A549 (cell line): ENCODE measurements at regions not wholly inside any gene's neighbourhood (a gene's known extent, or its start where the extent isn't known, plus 50 kb on each side); places are given as distances from the start of the nearest gene placed in this dataset.

Experiments
- ATAC-seq, 2 experiments: fragments of 200-7000 bp in 1 of 2; fragments of >200 bp in 1 of 2; cut with Nextera tagmentation in 1 of 2; cut with Tn5 transposase in 1 of 2; 3 replicates each; pipeline versions ENCODE4 v1.8.0 to v1.9.1; 2018 to 2020; ENCODE audit warnings: mild to moderate bottlenecking in 1 of 2, moderate library complexity in 1 of 2
- CTCF ChIA-PET: fragments of 300-600 bp; sonication (Branson Sonifier 250); formaldehyde crosslinking; extraction: SDS; loops from one replicate; lab custom pipeline; 2021; ENCODE audit warnings: antibody characterized with exemption, inconsistent platforms; lab: Yijun Ruan, JAX
- POLR2A ChIA-PET: fragments of 350-600 bp; formaldehyde crosslinking; extraction: SDS; loops from one replicate; lab custom pipeline; 2021; ENCODE audit warnings: antibody characterized with exemption, inconsistent platforms; lab: Yijun Ruan, JAX
- DNase-seq, 2 experiments: peaks; one replicate each; pipeline versions ENCODE4 v3.0.0 to v3.0.0-alpha.2; 2011 to 2016; ENCODE audit warnings: low read depth in 1 of 2, low spot score in 1 of 2
- FAIRE-seq: peaks from 2 replicates; lab custom pipeline; 2011; peaks lifted over from hg19 to GRCh38; lab: Jason Lieb, UNC
- H3K27ac ChIP-seq, 2 experiments: fragments of >200 bp; sonication (Bioruptor Twin); formaldehyde crosslinking; 3 replicates each; pipeline ENCODE4 v1.5.1; 2016 to 2017
- H3K4me1 ChIP-seq: fragments of >200 bp; sonication (Bioruptor Twin); formaldehyde crosslinking; 3 replicates; pipeline ENCODE4 v1.6.1; 2016
- H3K4me2 ChIP-seq: fragments of >200 bp; sonication (Bioruptor Twin); formaldehyde crosslinking; 3 replicates; pipeline ENCODE4 v1.6.1; 2016
- H3K4me3 ChIP-seq: fragments of >200 bp; sonication (Bioruptor Twin); formaldehyde crosslinking; 3 replicates; pipeline ENCODE4 v1.5.1; 2016
- H3K9me3 ChIP-seq: fragments of >200 bp; sonication (Bioruptor Twin); formaldehyde crosslinking; 3 replicates; pipeline ENCODE4 v1.6.1; 2016
- CEBPB ChIP-seq, 2 experiments: fragments of >200 bp in 1 of 2; sonication (Bioruptor Twin) in 1 of 2; formaldehyde crosslinking in 1 of 2; IDR thresholded peaks; 2 replicates each; pipeline ENCODE4 v1.6.1; 2012 to 2016
- CHD2 ChIP-seq: fragments of 150-350 bp; IDR thresholded peaks from 2 replicates; pipeline ENCODE4 v1.6.1; 2014; ENCODE audit warnings: low read length; ENCODE audit not compliant: partially characterized antibody
- E2F6 ChIP-seq: IDR thresholded peaks from 2 replicates; pipeline ENCODE4 v1.6.1; 2012; ENCODE audit warnings: low read depth, borderline replicate concordance
- EP300 ChIP-seq, 2 experiments: fragments of >200 bp; sonication (Bioruptor Twin); formaldehyde crosslinking; IDR thresholded peaks; 2 replicates in 1 of 2; 3 replicates in 1 of 2; pipeline ENCODE4 v1.6.1; 2016 to 2017
- FOSB ChIP-seq: fragments of 250-450 bp; sonication (Bioruptor Pico); IDR thresholded peaks from 2 replicates; pipeline ENCODE4 v1.5.0; 2020; ENCODE audit warnings: mild to moderate bottlenecking, moderate library complexity
- HDAC2 ChIP-seq: fragments of 200-600 bp; sonication (generic); IDR thresholded peaks from 2 replicates; pipeline ENCODE4 v1.6.1; 2016
- HES2 ChIP-seq: fragments of >200 bp; sonication (Bioruptor Twin); formaldehyde crosslinking; IDR thresholded peaks from 2 replicates; pipeline ENCODE4 v1.6.1; 2016
- JUNB ChIP-seq: fragments of >200 bp; sonication (Bioruptor Twin); formaldehyde crosslinking; IDR thresholded peaks from 2 replicates; pipeline ENCODE4 v1.6.1; 2016
- NR3C1 ChIP-seq: fragments of >200 bp; sonication (Bioruptor Twin); formaldehyde crosslinking; IDR thresholded peaks from 3 replicates; pipeline ENCODE4 v1.6.1; 2017
- PHF8 ChIP-seq: fragments of 200-600 bp; sonication (generic); IDR thresholded peaks from 2 replicates; pipeline ENCODE4 v1.6.1; 2016; ENCODE audit warnings: low read depth, mild to moderate bottlenecking, antibody characterized with exemption, moderate library complexity, borderline replicate concordance
- RNF2 ChIP-seq: fragments of 200-600 bp; sonication (generic); IDR thresholded peaks from 2 replicates; pipeline ENCODE4 v1.6.1; 2016; ENCODE audit warnings: low read depth, mild to moderate bottlenecking, antibody characterized with exemption, moderate library complexity, borderline replicate concordance
- SMC3 ChIP-seq: fragments of >200 bp; sonication (Bioruptor Twin); formaldehyde crosslinking; IDR thresholded peaks from 3 replicates; pipeline ENCODE4 v1.6.1; 2018; ENCODE audit warnings: inconsistent platforms
- TP53 ChIP-seq: fragments of 250-450 bp; sonication (Bioruptor Pico); IDR thresholded peaks from 2 replicates; pipeline ENCODE4 v1.5.0; 2021; ENCODE audit warnings: mild to moderate bottlenecking, moderate library complexity
- WGBS: methylation state at CpG from one replicate; pipeline ENCODE4 v1.1.6; 2017; ENCODE audit errors: missing lambda C conversion rate; 5-methylcytosine and 5-hydroxymethylcytosine counted together
- TF ChIP-seq, protein P1 (sequence below): IDR thresholded peaks from 2 replicates; pipeline ENCODE4 v1.6.1; 2012

GRCh38 chr1:81126989-81127581 is 673.6 kb upstream of the ADGRL2 start:
- no peak for ATAC-seq
- WGBS = 27% methylated on average over 3 of the region's 3 CpGs
- H3K4me3 ChIP-seq = no peak overlapping the region
- H3K27ac ChIP-seq = no peak overlapping the region
- H3K9me3 ChIP-seq = no peaks in the 10 kb centered on the region
- H3K4me2 ChIP-seq = no peak overlapping the region
- POLR2A ChIA-PET = no interaction called here
- no peak for FAIRE-seq
- no peaks in the 10 kb centered on the region for H3K4me1 ChIP-seq
- CTCF ChIA-PET = no interaction called here
- TF ChIP-seq RNF2 (no peak), CHD2 (no peak), PHF8 (no peak), E2F6 (no peak), CEBPB (IDR thresholded peaks at IDR 0.05) (no peak), HES2 (no peak), JUNB (no peak), SMC3 (no peak)
- TF ChIP-seq, protein P1, sequence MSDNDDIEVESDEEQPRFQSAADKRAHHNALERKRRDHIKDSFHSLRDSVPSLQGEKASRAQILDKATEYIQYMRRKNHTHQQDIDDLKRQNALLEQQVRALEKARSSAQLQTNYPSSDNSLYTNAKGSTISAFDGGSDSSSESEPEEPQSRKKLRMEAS = no peak
- DNase-seq = no peak

DNA sequence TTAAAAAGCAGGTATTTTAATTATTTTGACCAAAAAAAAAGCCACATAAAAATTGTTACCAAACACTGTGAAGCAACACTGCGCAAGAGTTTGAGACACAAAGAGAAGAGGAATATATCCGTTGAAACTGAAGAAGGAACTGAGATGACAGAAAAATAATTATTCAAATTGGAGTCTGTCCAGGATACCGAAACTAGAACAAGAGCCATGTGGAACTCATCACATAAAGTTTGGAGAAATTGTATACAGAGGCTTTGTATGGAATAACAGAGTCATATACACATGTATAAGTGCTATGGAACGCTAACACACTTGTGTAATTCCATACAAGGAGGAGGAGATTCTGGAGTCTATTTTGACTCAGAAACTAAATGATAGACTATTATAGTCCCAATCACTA is 675.1 kb upstream of the ADGRL2 start:
- Histone ChIP-seq H3K9me3 (no peaks in the 10 kb centered on the region), H3K27ac (no peak overlapping the region), H3K4me3 (no peak overlapping the region), H3K4me2 (no peak overlapping the region), H3K4me1 (no peaks in the 10 kb centered on the region)
- FAIRE-seq = no peak
- POLR2A ChIA-PET = no interaction called here
- CTCF ChIA-PET = no interaction called here
- WGBS = 52% methylated on average over 4 of the region's 4 CpGs
- TF ChIP-seq E2F6 (no peak), HDAC2 (no peak), PHF8 (no peak), FOSB (CRISPR knock-in tag) (no peak)
- DNase-seq = no peak
- no peak for ATAC-seq

DNA sequence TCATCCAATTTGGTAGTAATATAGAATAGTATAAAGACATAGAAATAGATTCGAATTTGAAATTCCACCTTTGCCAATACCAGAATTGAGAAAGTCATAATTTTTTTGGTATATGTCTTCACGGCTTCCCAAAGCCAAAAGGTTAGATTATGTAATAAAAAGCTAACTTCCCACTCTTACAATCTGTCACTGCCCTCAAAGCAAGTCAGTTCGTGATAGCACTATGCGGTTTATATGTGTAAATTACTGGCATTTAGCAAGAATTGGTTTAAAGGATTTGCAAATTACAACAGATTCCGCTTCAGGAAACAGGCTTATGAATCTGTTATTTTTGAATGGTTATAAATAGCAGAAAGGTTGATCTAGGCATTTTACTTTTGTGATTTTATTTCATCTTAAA is 679.4 kb upstream of the ADGRL2 start:
- POLR2A ChIA-PET = no interaction called here
- no peak overlapping the region for H3K4me3 ChIP-seq
- TF ChIP-seq, protein P1 = no peak
- TF ChIP-seq TP53 (CRISPR knock-in tag) (no peak), HDAC2 (no peak)
- TF ChIP-seq, all 56 proteins: peak for 0
- WGBS = 40% methylated on average over 5 of the region's 5 CpGs
- H3K4me1 ChIP-seq = no peaks in the 10 kb centered on the region
- no peak for DNase-seq
- CTCF ChIA-PET = no interaction called here
- ATAC-seq = no peak
- no peaks in the 10 kb centered on the region for H3K9me3 ChIP-seq
- no peak overlapping the region for H3K27ac ChIP-seq
- no peak overlapping the region for H3K4me2 ChIP-seq
- no peak for FAIRE-seq

DNA sequence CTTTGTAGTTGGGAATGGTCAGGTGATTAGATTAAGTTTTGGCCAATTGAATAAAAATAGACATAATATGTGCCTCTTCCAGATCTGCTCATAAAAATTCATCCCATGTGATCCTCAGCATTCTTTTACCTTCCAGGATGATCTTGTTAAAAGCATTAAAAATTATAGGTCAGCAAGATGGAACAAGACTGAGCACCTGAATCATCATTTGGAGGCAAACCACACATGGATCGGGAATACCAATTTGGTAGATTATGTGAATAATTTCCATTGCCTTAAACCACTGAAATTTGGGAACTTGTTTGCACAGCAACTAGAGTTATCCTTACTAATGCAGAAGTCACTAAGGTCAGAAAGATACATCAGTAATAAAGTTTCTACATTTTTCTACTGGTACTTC is 681.4 kb upstream of the ADGRL2 start:
- Histone ChIP-seq H3K9me3 (no peaks in the 10 kb centered on the region), H3K4me3 (no peak overlapping the region), H3K4me1 (no peaks in the 10 kb centered on the region), H3K27ac (no peak overlapping the region), H3K4me2 (no peak overlapping the region)
- DNase-seq (no peak), ATAC-seq (no peak), FAIRE-seq (no peak)
- ChIA-PET POLR2A (no interaction called here), CTCF (interaction anchor here (0.7 kb wide), 1 partner anchor 1121 kb away, joined by 3 read pairs; no protein-coding TSS in a partner anchor)
- WGBS = 80% methylated on average over 1 of the region's 1 CpG
- no peak for TF ChIP-seq NR3C1
- no peak for TF ChIP-seq JUNB
- no peak for TF ChIP-seq EP300 (IDR thresholded peaks at IDR 0.05)
- no peak for TF ChIP-seq HES2
